Stimulated activated CD4-positive, alpha-beta T cell treated with anti-CD3 and anti-CD28 coated beads, Interleukin-1b, Interleukin-23, amount 100 ng/mL, for 1 hour (primary cell): ENCODE measurements at regions not wholly inside any gene's neighbourhood (a gene's known extent, or its start where the extent isn't known, plus 50 kb on each side); places are given as distances from the start of the nearest gene placed in this dataset.

Source experiments
- DNase-seq, 2 donors: peaks; one replicate each; pipeline ENCODE4 v3.0.0-alpha.2; 2020; ENCODE audit warnings: low read depth in 2 of 2

- DNase-seq = no peak
Observed at GRCh38 chr6:168384045-168385036, 56.6 kb upstream of the SMOC2 start.

GRCh38 chr6:168385037-168385759 is 55.8 kb upstream of the SMOC2 start:
- no peak for DNase-seq

GRCh38 chr6:168385858-168386735 is 54.9 kb upstream of the SMOC2 start:
- DNase-seq = no peak

GRCh38 chr6:168386973-168387372 is 54.0 kb upstream of the SMOC2 start:
- DNase-seq = no peak

- no peak for DNase-seq
Observed at GRCh38 chr6:168387426-168387825, 53.6 kb upstream of the SMOC2 start.

- no peak for DNase-seq
Observed at GRCh38 chr6:168387911-168388310, 53.1 kb upstream of the SMOC2 start.

GRCh38 chr6:168388641-168389633 is 52.0 kb upstream of the SMOC2 start:
- no peak for DNase-seq

GRCh38 chr6:168390749-168391420 is 50.1 kb upstream of the SMOC2 start:
- no peak for DNase-seq
